Mucosa of rectum (tissue), 2 donors: ENCODE measurements at regions not wholly inside any gene's neighbourhood (a gene's known extent, or its start where the extent isn't known, plus 50 kb on each side); places are given as distances from the start of the nearest gene placed in this dataset.
"Not testable (repeated sequence)": the region's sequence is repeated elsewhere in the genome, so short reads cannot be mapped to it uniquely, and the experiment has no call there.

Experiments
- H3K27ac ChIP-seq, 2 donors: one replicate each; pipeline ENCODE4 v1.7.0; 2013; ENCODE audit warnings: inconsistent platforms in 2 of 2, low read depth in 2 of 2, low read length in 2 of 2
- H3K27me3 ChIP-seq, 2 donors: one replicate each; pipeline ENCODE4 v1.7.0; 2013; ENCODE audit warnings: low read length in 2 of 2; ENCODE audit not compliant: control insufficient read depth in 2 of 2, insufficient read depth in 2 of 2
- H3K36me3 ChIP-seq, 2 donors: one replicate each; pipeline ENCODE4 v1.7.0; 2013; ENCODE audit warnings: low read length in 2 of 2; ENCODE audit not compliant: control insufficient read depth in 2 of 2, insufficient read depth in 2 of 2
- H3K4me1 ChIP-seq, 2 donors: one replicate each; pipeline ENCODE4 v1.7.0; 2013; ENCODE audit warnings: low read length in 2 of 2, mild to moderate bottlenecking in 1 of 2; ENCODE audit not compliant: control insufficient read depth in 2 of 2, insufficient read depth in 2 of 2
- H3K4me3 ChIP-seq, 2 donors: one replicate each; pipeline ENCODE4 v1.7.0; 2013; ENCODE audit warnings: low read length in 2 of 2
- H3K9ac ChIP-seq, 2 donors: one replicate each; pipeline ENCODE4 v1.7.0; 2013; ENCODE audit warnings: low read length in 2 of 2, low read depth in 1 of 2, mild to moderate bottlenecking in 1 of 2
- H3K9me3 ChIP-seq, 2 donors: one replicate each; pipeline ENCODE4 v1.7.0; 2013; ENCODE audit warnings: low read length in 2 of 2; ENCODE audit not compliant: control insufficient read depth in 2 of 2
- donor health status: healthy.
- donor health status: Normal muscosa, but diverticular disease.

DNA sequence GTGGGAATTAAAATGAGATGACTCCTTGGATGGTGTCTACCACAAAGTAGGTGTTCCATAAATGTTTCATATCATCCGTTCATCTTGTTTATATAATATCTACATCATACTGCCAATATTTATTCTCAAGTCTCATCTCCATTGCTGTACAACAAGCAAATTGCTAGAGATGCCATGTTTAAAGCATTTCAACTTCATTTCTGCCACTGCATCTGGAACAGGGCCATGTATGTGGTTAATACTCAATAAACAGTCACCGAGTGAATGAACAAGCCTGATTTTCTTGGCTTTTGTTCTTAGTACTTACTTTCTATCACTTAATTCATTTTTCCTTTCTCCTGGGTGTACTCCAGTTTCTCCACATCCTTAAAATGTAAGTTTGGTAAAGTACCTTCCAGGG, 107.6 kb downstream of the KCNJ2 start:
- no peaks in the 10 kb centered on the region for H3K27me3 ChIP-seq
- no peak overlapping the region for H3K4me3 ChIP-seq
- no peaks in the 10 kb centered on the region for H3K9me3 ChIP-seq
- peaks cover 0 to 17% of the 10 kb centered on the region in 2 donors for H3K4me1 ChIP-seq
- no peak overlapping the region for H3K27ac ChIP-seq
- H3K9ac ChIP-seq = no peak overlapping the region
- H3K36me3 ChIP-seq = no peaks in the 10 kb centered on the region

DNA sequence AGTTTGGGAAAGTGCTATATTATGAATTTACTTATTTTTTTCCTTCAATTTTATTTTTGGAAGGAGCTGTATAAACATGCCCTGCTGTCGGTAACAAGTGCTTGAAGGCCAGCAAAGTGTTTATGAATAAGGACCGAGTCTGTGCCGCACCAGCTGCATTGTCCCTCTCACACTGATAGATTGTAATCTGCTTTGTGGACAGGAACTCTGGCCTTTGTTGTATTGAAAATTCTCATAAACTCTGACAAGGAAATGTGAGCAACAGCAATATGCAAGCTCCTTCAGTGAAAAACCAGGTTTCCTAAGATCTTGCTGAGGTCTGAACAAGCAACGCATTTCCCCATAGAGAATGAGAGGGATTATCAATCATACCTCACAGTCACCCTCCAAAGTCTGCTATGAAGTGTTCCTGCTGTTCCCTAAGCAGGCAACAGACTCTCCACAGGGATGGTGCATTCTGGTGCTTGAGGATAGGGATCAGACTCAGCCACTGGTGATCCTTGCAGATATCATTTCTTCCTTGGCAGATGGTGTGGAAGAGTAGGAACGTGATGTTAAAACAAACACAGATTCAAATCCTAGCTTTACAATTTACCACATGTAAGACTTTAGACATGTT, 109.6 kb downstream of the KCNJ2 start:
- Histone ChIP-seq H3K27me3 (no peaks in the 10 kb centered on the region), H3K36me3 (no peaks in the 10 kb centered on the region), H3K9me3 (no peaks in the 10 kb centered on the region), H3K4me1 (peaks cover 0 to 17% of the 10 kb centered on the region in 2 donors), H3K4me3 (no peak overlapping the region), H3K27ac (peak overlapping the region in 1 of 2 donors; percentile 2), H3K9ac (no peak overlapping the region)

DNA sequence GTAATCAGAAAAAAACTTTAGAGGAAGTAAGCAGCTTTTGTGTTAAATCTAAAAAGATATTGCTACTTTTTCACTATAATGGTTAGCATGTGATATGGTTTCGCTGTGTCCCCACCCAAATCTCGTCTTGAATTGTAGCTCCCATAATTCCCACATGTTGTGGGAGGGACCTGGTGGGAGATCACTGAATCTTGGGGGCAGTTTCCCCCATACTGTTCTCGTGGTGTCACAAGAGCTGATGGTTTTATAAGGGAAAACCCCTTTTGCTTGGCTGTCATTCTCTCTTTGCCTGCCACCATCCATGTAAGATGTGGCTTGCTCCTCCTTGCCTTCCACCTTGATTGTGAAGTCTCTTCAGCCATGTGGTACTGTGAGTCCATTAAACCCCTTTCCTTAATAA, 117.1 kb downstream of the KCNJ2 start:
- Histone ChIP-seq H3K27ac (no peak overlapping the region), H3K4me3 (no peak overlapping the region), H3K9me3 (no peaks in the 10 kb centered on the region), H3K9ac (no peak overlapping the region), H3K36me3 (no peaks in the 10 kb centered on the region), H3K27me3 (no peaks in the 10 kb centered on the region), H3K4me1 (no peaks in the 10 kb centered on the region)

DNA sequence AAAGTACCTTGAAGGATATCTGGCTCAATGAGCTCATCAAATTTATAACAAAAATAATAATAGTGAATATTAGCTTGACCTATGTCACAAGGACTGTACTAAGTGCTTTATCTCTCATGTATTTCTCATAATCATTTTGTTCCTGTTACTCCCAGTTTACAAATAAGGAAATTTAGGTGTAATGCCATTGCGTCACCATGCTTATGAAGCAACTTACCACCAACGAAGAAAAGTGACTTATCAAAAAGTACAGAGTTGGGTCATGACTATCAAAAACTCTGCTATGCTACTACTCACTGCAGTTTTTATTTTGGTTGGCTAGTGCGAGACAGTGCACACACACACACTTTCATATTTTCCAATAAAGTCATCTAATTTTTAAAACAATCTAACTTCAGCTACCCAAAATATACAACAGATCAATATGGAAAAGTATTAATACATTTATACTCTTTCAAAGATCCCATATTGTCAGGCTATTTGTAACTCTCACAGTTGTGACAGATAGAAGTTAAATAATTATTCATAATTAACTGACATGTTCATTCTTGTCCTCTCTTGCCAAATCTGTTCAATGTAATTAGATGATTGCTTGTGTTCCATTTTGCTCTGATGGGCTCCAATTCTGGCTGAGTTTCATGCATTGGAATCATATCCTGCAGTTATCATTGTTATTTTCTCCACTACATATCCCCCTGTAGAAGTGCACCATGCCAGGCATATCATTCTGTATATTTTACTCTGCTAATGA, 119.4 kb downstream of the KCNJ2 start:
- Histone ChIP-seq H3K27me3 (no peaks in the 10 kb centered on the region), H3K9ac (no peak overlapping the region), H3K9me3 (no peaks in the 10 kb centered on the region), H3K36me3 (no peaks in the 10 kb centered on the region), H3K4me1 (no peaks in the 10 kb centered on the region), H3K27ac (no peak overlapping the region), H3K4me3 (no peak overlapping the region)

DNA sequence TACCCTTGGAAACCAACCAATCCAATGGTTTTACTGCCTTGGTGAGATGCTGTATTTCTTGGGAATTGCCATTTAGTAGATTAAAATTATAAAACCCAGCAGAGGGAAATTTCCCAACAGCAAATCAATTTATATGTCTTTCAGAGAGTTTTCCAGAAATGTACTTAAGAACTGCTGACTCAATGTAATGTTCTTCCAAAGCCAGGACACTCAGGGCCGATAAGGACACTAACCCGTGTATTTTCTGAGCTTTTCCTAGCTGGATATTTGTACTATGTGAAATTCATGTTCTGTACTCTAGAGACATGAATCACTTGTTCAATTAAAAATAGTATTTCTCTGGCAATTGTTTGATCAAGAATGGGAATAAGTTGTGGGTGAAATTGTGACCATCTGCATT, 121.4 kb downstream of the KCNJ2 start:
- H3K27ac ChIP-seq = no peak overlapping the region
- H3K9ac ChIP-seq = no peak overlapping the region
- no peak overlapping the region for H3K4me3 ChIP-seq
- no peaks in the 10 kb centered on the region for H3K27me3 ChIP-seq
- no peaks in the 10 kb centered on the region for H3K9me3 ChIP-seq
- no peaks in the 10 kb centered on the region for H3K36me3 ChIP-seq
- H3K4me1 ChIP-seq = no peaks in the 10 kb centered on the region

DNA sequence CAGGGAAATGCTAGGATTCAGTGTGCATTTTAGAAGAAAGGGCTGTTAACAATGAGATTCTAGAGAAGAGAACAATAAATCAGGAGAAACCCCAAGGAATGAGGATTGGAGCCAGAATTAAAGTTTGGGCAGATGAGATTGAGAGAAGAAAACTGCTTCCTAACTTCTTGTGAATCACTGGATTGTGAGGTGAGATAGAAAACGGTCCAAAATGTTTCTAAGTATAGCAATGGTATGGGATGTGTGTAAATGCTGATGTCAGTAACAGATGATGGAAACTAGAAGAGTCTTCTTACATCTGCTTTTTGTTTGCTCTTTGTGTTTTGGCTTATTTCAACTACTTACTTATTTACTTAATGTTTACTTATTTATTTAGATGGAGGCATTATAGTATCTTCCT, 123.0 kb downstream of the KCNJ2 start:
- H3K9ac ChIP-seq = no peak overlapping the region
- no peaks in the 10 kb centered on the region for H3K27me3 ChIP-seq
- no peak overlapping the region for H3K4me3 ChIP-seq
- H3K36me3 ChIP-seq = no peaks in the 10 kb centered on the region
- H3K9me3 ChIP-seq = no peaks in the 10 kb centered on the region
- H3K27ac ChIP-seq = no peak overlapping the region
- H3K4me1 ChIP-seq = no peaks in the 10 kb centered on the region

DNA sequence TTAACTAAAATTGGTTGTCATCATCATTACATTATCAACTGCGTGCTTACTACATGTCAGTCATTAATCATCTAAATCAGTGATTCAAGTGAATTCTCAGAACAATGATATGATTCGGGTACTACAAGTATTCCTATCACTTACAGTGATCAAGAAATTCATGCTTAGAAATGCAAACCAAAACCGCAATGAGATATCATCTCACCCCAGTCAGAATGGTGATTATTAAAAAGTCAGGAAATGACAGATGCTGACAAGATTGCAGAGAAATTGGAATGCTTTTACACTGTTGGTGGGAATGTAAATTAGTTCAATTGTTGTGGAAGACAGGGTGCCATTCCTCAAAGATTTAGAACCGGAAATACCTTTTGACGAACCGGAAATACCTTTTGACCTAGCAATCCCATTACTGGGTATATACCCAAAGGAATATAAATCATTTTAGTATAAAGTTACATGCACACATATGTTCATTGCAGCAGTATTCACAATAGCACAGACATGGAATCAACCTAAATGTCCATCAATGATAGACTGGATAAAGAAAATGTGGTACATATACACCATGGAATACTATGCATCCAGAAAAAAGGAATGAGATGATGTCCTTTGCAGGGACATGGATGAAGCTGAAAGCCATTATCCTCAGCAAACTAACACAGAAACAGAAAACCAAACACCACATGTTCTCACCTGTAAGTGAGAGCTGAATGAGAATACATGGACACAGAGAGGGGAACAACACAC, 124.4 kb downstream of the KCNJ2 start:
- not testable (repeated sequence) for H3K9ac ChIP-seq, H3K27me3 ChIP-seq, H3K9me3 ChIP-seq, H3K4me3 ChIP-seq, H3K36me3 ChIP-seq, H3K4me1 ChIP-seq, H3K27ac ChIP-seq

DNA sequence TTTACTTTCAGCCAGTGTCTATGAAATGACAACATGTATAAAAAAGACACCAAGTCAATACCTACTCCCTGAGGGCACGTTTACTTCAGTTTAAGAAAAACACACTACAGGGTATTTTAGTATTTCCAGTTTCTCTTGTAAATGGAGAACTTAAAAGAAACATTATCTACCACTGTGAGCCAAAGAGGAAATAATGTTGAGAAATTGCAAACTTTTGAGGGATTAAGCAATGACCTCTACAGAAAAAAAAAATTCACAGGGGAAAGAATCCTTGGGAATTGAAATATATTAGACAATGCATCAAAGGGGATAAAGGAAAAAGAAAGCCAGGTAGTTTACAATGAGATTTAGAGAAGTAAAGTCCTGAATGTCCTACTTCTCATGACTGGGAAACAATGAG, 126.0 kb downstream of the KCNJ2 start:
- no peak overlapping the region for H3K4me3 ChIP-seq

DNA sequence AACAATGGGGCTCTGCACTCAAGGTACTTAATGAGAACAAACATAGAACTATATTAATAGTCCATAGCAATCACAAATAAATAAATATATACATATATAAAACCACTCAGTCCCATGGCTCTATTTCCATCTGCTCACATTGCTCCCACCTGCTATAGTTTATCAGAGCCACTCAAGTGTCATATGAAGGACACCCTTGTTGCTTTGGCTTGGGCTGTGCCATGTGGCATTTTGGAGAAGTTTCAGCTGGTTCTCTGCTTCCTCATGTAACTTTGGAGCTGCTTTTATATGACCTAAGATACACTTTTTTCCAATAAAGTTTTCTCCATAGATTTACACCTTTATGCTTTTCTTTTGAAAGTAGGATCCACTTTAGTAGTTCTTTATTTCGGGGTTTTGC, 126.4 kb downstream of the KCNJ2 start:
- no peak overlapping the region for H3K27ac ChIP-seq
- H3K9me3 ChIP-seq = no peaks in the 10 kb centered on the region

More for the DNA sequence above, 126.0 kb downstream of the KCNJ2 start:
- Histone ChIP-seq H3K4me1 (no peaks in the 10 kb centered on the region), H3K9ac (no peak overlapping the region), H3K27me3 (no peaks in the 10 kb centered on the region), H3K36me3 (no peaks in the 10 kb centered on the region), H3K27ac (no peak overlapping the region), H3K9me3 (no peaks in the 10 kb centered on the region)

DNA sequence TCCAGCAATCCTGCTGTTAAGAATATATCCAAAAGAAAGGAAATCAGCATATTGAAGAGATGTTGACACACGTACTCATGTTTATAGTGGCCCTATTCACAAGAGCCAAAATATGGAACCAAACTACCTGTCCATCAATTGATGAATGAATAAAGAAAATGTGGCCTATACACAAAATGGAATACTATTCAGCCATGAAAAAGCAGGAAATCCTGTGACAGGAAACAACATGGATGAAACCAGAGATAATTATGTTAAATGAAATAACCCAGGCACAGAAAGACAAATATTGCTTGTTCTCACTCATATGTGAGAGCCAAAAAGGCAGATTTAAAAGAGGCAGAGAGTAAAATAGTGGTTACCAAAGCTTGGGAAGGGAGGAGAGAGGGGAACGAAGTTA, 127.1 kb downstream of the KCNJ2 start:
- Histone ChIP-seq H3K9me3 (no peaks in the 10 kb centered on the region), H3K4me1 (no peaks in the 10 kb centered on the region), H3K4me3 (no peak overlapping the region), H3K27me3 (no peaks in the 10 kb centered on the region), H3K36me3 (no peaks in the 10 kb centered on the region), H3K9ac (no peak overlapping the region), H3K27ac (no peak overlapping the region)

More for the DNA sequence above, 126.4 kb downstream of the KCNJ2 start:
- no peak overlapping the region for H3K4me3 ChIP-seq
- H3K9ac ChIP-seq = no peak overlapping the region
- no peaks in the 10 kb centered on the region for H3K36me3 ChIP-seq
- H3K27me3 ChIP-seq = no peaks in the 10 kb centered on the region
- H3K4me1 ChIP-seq = no peaks in the 10 kb centered on the region
